GM12873 (cell line): ENCODE measurements at regions not wholly inside any gene's neighbourhood (a gene's known extent, or its start where the extent isn't known, plus 50 kb on each side); places are given as distances from the start of the nearest gene placed in this dataset.

Experiments
- TF ChIP-seq, protein P1 (sequence below): IDR thresholded peaks from 2 replicates; pipeline ENCODE4 v1.5.1; 2012; ENCODE audit warnings: low read depth, mild to moderate bottlenecking, moderate library complexity, low read length, control low read depth; ENCODE audit not compliant: insufficient read depth; ENCODE audit errors: missing control alignments

GRCh38 chr2:120474486-120474885 is 128.6 kb downstream of the INHBB start:
- TF ChIP-seq, protein P1, sequence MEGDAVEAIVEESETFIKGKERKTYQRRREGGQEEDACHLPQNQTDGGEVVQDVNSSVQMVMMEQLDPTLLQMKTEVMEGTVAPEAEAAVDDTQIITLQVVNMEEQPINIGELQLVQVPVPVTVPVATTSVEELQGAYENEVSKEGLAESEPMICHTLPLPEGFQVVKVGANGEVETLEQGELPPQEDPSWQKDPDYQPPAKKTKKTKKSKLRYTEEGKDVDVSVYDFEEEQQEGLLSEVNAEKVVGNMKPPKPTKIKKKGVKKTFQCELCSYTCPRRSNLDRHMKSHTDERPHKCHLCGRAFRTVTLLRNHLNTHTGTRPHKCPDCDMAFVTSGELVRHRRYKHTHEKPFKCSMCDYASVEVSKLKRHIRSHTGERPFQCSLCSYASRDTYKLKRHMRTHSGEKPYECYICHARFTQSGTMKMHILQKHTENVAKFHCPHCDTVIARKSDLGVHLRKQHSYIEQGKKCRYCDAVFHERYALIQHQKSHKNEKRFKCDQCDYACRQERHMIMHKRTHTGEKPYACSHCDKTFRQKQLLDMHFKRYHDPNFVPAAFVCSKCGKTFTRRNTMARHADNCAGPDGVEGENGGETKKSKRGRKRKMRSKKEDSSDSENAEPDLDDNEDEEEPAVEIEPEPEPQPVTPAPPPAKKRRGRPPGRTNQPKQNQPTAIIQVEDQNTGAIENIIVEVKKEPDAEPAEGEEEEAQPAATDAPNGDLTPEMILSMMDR, result no peak

DNA sequence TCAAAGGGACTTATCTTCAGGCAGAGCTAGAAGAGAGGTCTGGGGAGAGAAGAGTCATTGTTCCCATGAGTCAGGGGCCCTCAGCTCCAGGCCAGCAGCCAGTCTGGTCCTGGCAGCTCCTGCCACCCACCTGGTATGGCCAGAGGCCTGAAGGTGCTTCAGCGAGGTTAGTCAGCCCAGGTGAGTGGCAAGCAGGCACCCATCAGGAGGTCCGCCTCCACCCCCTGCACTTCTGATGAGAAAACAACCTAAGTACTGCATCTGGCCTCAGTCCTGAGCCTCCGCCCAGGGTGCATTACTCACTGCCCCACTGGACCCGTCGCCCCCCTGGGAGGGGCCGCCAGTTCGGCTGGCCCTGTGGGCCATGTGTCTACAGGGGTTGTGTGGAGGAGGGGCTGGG is 130.2 kb downstream of the INHBB start:
- TF ChIP-seq, protein P1, result no peak

- TF ChIP-seq, protein P1, result no peak
These were observed 131.3 kb downstream of the INHBB start for GRCh38 chr2:120477198-120477597.

DNA sequence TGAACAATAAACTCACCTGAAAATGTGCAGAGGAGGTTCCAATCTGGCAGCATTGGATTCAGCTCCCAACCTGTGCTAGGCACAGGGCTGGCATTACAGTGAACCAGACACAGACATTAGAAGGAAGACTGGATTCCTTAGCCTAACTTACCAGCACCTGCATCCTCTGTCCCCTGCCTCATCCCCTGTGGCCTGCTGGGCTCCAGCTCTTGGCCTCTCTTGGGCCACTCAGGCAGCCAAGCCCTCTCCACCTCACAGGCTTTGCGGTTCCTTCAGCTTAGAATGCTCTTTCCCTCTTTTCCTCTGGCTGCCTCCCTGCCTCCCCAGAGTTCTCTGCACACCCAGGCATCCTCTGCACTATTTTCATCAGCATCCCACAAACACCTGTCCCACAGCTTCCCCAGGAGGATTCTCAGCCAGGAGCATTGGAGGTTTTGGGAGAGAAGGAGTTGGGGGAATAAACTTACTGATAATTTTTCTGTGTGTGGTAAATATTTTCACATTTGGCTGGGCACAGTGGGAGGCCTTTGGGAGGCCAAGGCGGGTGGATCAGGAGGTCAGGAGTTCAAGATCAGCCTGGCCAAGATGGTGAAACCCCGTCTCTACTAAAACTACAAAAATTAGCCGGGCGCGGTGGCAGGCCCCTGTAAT is 132.0 kb downstream of the INHBB start:
- TF ChIP-seq, protein P1, result no peak

GRCh38 chr2:120480346-120480902 is 134.5 kb downstream of the INHBB start:
- TF ChIP-seq, protein P1, result no peak

- TF ChIP-seq, protein P1, result no peak
These were observed 135.0 kb downstream of the INHBB start for GRCh38 chr2:120480903-120481445.

- TF ChIP-seq, protein P1, result no peak
These were observed 135.7 kb downstream of the INHBB start for GRCh38 chr2:120481446-120482194.
